ENCODE measurements at regions not wholly inside any gene's neighbourhood (a gene's known extent, or its start where the extent isn't known, plus 50 kb on each side); places are given as distances from the start of the nearest gene placed in this dataset.

DNA sequence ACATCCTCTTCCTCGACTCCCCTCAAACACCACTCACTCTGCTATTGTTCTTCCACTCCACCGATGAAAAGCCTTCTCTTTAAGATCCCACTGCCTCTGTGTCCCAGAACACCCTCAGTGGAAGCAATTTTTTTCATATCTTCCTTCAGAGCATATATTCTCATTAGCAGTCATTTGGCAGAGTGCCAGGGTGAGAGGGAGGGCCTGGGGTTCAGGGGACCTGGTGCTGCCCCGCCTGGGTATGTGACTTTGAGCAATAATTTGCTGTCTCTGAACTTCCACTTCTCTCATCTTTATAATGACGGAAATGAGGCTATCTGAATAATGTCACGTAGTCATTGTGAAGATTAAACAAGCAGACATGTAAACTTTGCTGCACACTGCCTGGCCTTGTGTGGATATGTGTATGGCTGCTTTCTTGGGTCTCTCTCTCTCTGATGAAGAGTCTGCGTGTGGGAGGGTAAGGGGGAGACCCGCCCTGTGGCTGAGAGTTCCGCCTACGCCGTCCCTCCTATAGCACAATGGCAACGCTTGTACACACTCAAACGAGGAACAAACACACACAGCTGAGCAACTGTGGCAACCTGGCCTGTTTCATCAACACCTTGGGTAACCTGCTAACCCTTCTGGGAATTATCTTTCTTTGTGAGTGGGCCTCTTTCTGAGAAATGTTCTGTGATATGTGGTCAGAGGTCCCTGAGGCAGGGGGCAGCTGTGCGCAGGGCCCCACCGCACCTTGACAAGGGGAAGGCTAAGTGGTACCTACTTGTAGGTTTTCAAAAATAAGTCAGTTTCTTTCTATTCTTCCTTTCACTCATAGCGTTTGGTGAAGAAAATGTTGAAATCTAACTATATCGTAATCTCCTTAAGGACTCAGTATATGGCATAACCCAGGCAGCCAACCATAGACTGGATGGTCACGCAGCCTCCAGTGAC lies 369.8 kb downstream of the SV2B start:
- Histone ChIP-seq H4K20me1 (ENCODE audit: insufficient read depth) (no peaks in the 10 kb centered on the region), H3K9me3 (ENCODE audit: control insufficient read depth in 1 of 2, insufficient read depth in 1 of 2, low read depth in 1 of 2, low read length in 2 of 2) (no peaks in the 10 kb centered on the region), H3K4me1 (ENCODE audit: control insufficient read depth in 1 of 2, insufficient read depth in 2 of 2, low read length in 2 of 2) (no peaks in the 10 kb centered on the region), H3K4me2 (ENCODE audit: low read length) (no peak overlapping the region), H3K36me3 (ENCODE audit: control insufficient read depth in 1 of 2, insufficient read depth in 2 of 2, low read length in 2 of 2) (no peaks in the 10 kb centered on the region), H3K27me3 (ENCODE audit: insufficient read depth, low read length) (0 out of 2 replicates have a peak, but pooled peaks cover 16% of the 10 kb centered on the region), H3K4me3 (replicated peaks in 1 of 2; ENCODE audit: low read depth in 1 of 2, low read length in 2 of 2) (no peak overlapping the region), H3K9ac (ENCODE audit: low read length) (no peak overlapping the region), H3K9me2 (ENCODE audit: insufficient read depth) (no peaks in the 10 kb centered on the region), H3K79me2 (ENCODE audit: insufficient read depth, low read length) (no peaks in the 10 kb centered on the region), H2AFZ (ENCODE audit: low read depth, low read length, poor library complexity, severe bottlenecking) (no peak overlapping the region), H3K27ac (ENCODE audit: low read depth, low read length) (no peak overlapping the region)
- intact Hi-C loops (cut with micrococcal nuclease) = no loop called here
- BruUV-seq (replicated peaks) = no TSS peak
- RAD21 ChIA-PET (ENCODE audit: low non-redundant PET in 1 of 2, low total read pairs in 2 of 2, uncharacterized antibody in 2 of 2, unreplicated experiment in 2 of 2) = no interaction called here
- CTCF ChIA-PET = no interaction called here
- no peak for ATAC-seq
- TF ChIP-seq ZBTB33 (IDR thresholded peaks at IDR 0.05; ENCODE audit: extremely low read depth, insufficient replicate concordance, low read length) (no peak), YY1 (IDR thresholded peaks at IDR 0.05; ENCODE audit: extremely low read depth, insufficient replicate concordance, low read depth, low read length) (no peak), ELF1 (IDR thresholded peaks at IDR 0.05; ENCODE audit: borderline replicate concordance, low read depth) (no peak), CBX3 (IDR thresholded peaks at IDR 0.05; ENCODE audit: low read depth) (no peak), EZH2 (IDR thresholded peaks at IDR 0.05) (no peak), ZFX (IDR thresholded peaks at IDR 0.05) (no peak)
- TF ChIP-seq, protein P1, sequence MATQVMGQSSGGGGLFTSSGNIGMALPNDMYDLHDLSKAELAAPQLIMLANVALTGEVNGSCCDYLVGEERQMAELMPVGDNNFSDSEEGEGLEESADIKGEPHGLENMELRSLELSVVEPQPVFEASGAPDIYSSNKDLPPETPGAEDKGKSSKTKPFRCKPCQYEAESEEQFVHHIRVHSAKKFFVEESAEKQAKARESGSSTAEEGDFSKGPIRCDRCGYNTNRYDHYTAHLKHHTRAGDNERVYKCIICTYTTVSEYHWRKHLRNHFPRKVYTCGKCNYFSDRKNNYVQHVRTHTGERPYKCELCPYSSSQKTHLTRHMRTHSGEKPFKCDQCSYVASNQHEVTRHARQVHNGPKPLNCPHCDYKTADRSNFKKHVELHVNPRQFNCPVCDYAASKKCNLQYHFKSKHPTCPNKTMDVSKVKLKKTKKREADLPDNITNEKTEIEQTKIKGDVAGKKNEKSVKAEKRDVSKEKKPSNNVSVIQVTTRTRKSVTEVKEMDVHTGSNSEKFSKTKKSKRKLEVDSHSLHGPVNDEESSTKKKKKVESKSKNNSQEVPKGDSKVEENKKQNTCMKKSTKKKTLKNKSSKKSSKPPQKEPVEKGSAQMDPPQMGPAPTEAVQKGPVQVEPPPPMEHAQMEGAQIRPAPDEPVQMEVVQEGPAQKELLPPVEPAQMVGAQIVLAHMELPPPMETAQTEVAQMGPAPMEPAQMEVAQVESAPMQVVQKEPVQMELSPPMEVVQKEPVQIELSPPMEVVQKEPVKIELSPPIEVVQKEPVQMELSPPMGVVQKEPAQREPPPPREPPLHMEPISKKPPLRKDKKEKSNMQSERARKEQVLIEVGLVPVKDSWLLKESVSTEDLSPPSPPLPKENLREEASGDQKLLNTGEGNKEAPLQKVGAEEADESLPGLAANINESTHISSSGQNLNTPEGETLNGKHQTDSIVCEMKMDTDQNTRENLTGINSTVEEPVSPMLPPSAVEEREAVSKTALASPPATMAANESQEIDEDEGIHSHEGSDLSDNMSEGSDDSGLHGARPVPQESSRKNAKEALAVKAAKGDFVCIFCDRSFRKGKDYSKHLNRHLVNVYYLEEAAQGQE (IDR thresholded peaks at IDR 0.05; ENCODE audit: low read depth) = no peak
- POLR2A ChIA-PET = no interaction called here
- DNase-seq (ENCODE audit: low read depth, low spot score) = no peak

Data from HCT116 (cell line).